Endothelial cell of umbilical vein (primary cell): ENCODE measurements at regions not wholly inside any gene's neighbourhood (a gene's known extent, or its start where the extent isn't known, plus 50 kb on each side); places are given as distances from the start of the nearest gene placed in this dataset.

Source experiments
- BruUV-seq: library from RNA; stranded (reverse); fragments of 400-500 nt; replicated peaks from 2 replicates; lab custom pipeline; 2021; lab: Mats Ljungman, UMichigan
- CTCF ChIA-PET: fragments of 300-600, 350-600 bp; sonication (Branson Sonifier 250); formaldehyde crosslinking; loops from one replicate; lab custom pipeline; 2021; ENCODE audit warnings: antibody characterized with exemption, inconsistent platforms; lab: Charles Lee
- POLR2A ChIA-PET: fragments of 300-600, 350-600 bp; sonication (Branson Sonifier 250); formaldehyde crosslinking; loops from one replicate; lab custom pipeline; 2021; ENCODE audit warnings: antibody characterized with exemption, inconsistent platforms; lab: Charles Lee
- DNase-seq: peaks from one replicate; pipeline ENCODE4 v3.0.0-alpha.2; 2011; ENCODE audit warnings: low read depth, low spot score
- FAIRE-seq: peaks from 2 replicates; lab custom pipeline; 2011; peaks lifted over from hg19 to GRCh38; lab: Jason Lieb, UNC
- H2AFZ ChIP-seq: 2 replicates; pipeline ENCODE4 v1.6.0; 2012; ENCODE audit warnings: low read depth, low read length, control low read depth, inconsistent platforms
- H3K27ac ChIP-seq: 2 replicates; pipeline ENCODE4 v1.5.1; 2011; ENCODE audit warnings: low read depth, mild to moderate bottlenecking, control low read depth, low read length, moderate library complexity; ENCODE audit not compliant: insufficient read depth
- H3K27me3 ChIP-seq, 2 experiments: 2 replicates each; pipeline versions ENCODE4 v1.6.0 to v1.6.1; 2011; ENCODE audit warnings: low read length in 2 of 2, mixed read lengths in 1 of 2; ENCODE audit not compliant: control insufficient read depth in 2 of 2, insufficient read depth in 2 of 2
- H3K36me3 ChIP-seq, 2 experiments: 2 replicates in 1 of 2; 3 replicates in 1 of 2; pipeline ENCODE4 v1.5.1; 2011; ENCODE audit warnings: low read length in 2 of 2, mild to moderate bottlenecking in 1 of 2, moderate library complexity in 1 of 2; ENCODE audit not compliant: control insufficient read depth in 2 of 2, insufficient read depth in 2 of 2; ENCODE audit errors: extremely low read depth in 1 of 2
- H3K4me1 ChIP-seq: 3 replicates; pipeline ENCODE4 v1.5.1; 2011; ENCODE audit warnings: mild to moderate bottlenecking, low read length; ENCODE audit not compliant: control insufficient read depth, insufficient read depth; ENCODE audit errors: extremely low read depth
- H3K4me2 ChIP-seq: 2 replicates; pipeline ENCODE4 v1.6.1; 2011; ENCODE audit warnings: low read length, control low read depth, mixed read lengths; ENCODE audit not compliant: insufficient read depth
- H3K4me3 ChIP-seq, 3 experiments: fragments of 200-600 bp in 1 of 3; sonication (generic), shearing (Covaris generic) in 1 of 3; replicated peaks in 1 of 3; 2 replicates each; pipeline ENCODE4 v1.5.1; 2011 to 2016; ENCODE audit warnings: control low read depth in 3 of 3, low read length in 3 of 3, mild to moderate bottlenecking in 2 of 3, inconsistent platforms in 1 of 3, low read depth in 1 of 3, moderate library complexity in 1 of 3; ENCODE audit not compliant: insufficient read depth in 1 of 3
- H3K79me2 ChIP-seq: 2 replicates; pipeline ENCODE4 v1.6.0; 2012; ENCODE audit warnings: low read length, inconsistent platforms; ENCODE audit not compliant: control insufficient read depth, insufficient read depth
- H3K9ac ChIP-seq: replicated peaks from 2 replicates; pipeline ENCODE3; 2011; ENCODE audit warnings: low read length, control low read depth; ENCODE audit not compliant: insufficient read depth; ENCODE audit errors: extremely low read depth
- H3K9me1 ChIP-seq: replicated peaks from 3 replicates; pipeline ENCODE4 v1.6.0; 2011; ENCODE audit warnings: mild to moderate bottlenecking, low read length; ENCODE audit not compliant: control insufficient read depth, insufficient read depth; ENCODE audit errors: extremely low read depth
- H3K9me3 ChIP-seq: replicated peaks from 2 replicates; pipeline ENCODE4 v1.5.1; 2012; ENCODE audit warnings: low read length, inconsistent platforms; ENCODE audit not compliant: control insufficient read depth, insufficient read depth
- H4K20me1 ChIP-seq: replicated peaks from 2 replicates; pipeline ENCODE3; 2011; ENCODE audit warnings: mild to moderate bottlenecking, low read length; ENCODE audit not compliant: control insufficient read depth, insufficient read depth; ENCODE audit errors: extremely low read depth
- EZH2 ChIP-seq: IDR thresholded peaks from 2 replicates; pipeline ENCODE4 v1.6.1; 2012; ENCODE audit warnings: borderline replicate concordance, low read depth, mild to moderate bottlenecking, moderate library complexity, low read length, inconsistent platforms; ENCODE audit not compliant: severe bottlenecking
- FOS ChIP-seq: IDR thresholded peaks from 2 replicates; pipeline ENCODE4 v1.6.1; 2011; ENCODE audit warnings: mild to moderate bottlenecking, low read length, moderate library complexity, borderline replicate concordance; ENCODE audit not compliant: insufficient read depth
- GATA2 ChIP-seq: IDR thresholded peaks from 2 replicates; pipeline ENCODE4 v1.7.0; 2011; ENCODE audit warnings: low read depth, mild to moderate bottlenecking, moderate library complexity, mixed read lengths, low read length; ENCODE audit not compliant: insufficient read length, insufficient read depth
- JUN ChIP-seq: IDR thresholded peaks from 2 replicates; pipeline ENCODE4 v1.6.1; 2011; ENCODE audit warnings: borderline replicate concordance, low read depth; ENCODE audit not compliant: insufficient read length, insufficient read depth
- MYC ChIP-seq: IDR thresholded peaks from one replicate; pipeline ENCODE4 v1.6.1; 2011; ENCODE audit warnings: mild to moderate bottlenecking, low read depth, low read length
- POLR2A ChIP-seq: IDR thresholded peaks from 2 replicates; pipeline ENCODE4 v1.6.1; 2012; ENCODE audit warnings: low read depth, mild to moderate bottlenecking, control low read depth, low read length
- POLR2AphosphoS5 ChIP-seq: IDR thresholded peaks from 2 replicates; pipeline ENCODE4 v1.6.1; 2012; ENCODE audit warnings: low read depth, mild to moderate bottlenecking, control low read depth, low read length, moderate library complexity; ENCODE audit not compliant: insufficient read depth
- dilution Hi-C: fragments of 300-500 bp; cut with MboI; formaldehyde crosslinking; loops from one replicate; pipeline ENCODE4 v1.15.0; 2019; ENCODE audit warnings: low sequenced_read_pairs; ENCODE audit not compliant: extremely low pct_ligation_motif_present
- intact Hi-C: fragments of 100-400 bp; cut with micrococcal nuclease; formaldehyde crosslinking; loops from one replicate; pipeline ENCODE4 v1.10.0; 2022
- TF ChIP-seq, protein P1 (sequence below), 2 donors: IDR thresholded peaks; 1 replicate in 1 of 2; 2 replicates in 1 of 2; pipeline ENCODE4 v1.5.1; 2011; ENCODE audit warnings: low read length in 2 of 2, mild to moderate bottlenecking in 2 of 2, moderate library complexity in 2 of 2, control low read depth in 1 of 2, inconsistent platforms in 1 of 2, low read depth in 1 of 2; ENCODE audit not compliant: insufficient read depth in 1 of 2; ENCODE audit errors: extremely low read depth in 1 of 2
- TF ChIP-seq, protein P2 (sequence below): IDR thresholded peaks from 2 replicates; pipeline ENCODE4 v1.6.1; 2011; ENCODE audit not compliant: insufficient read depth, insufficient read length

- H3K4me3 ChIP-seq: no peak overlapping the region
- dilution Hi-C loops (no loop called here), intact Hi-C loops (no loop called here)
- no peaks in the 10 kb centered on the region for H3K4me1 ChIP-seq
- no peaks in the 10 kb centered on the region for H3K79me2 ChIP-seq
- peaks cover 0 to 10% of the 10 kb centered on the region in 2 experiments for H3K27me3 ChIP-seq
- H3K9me1 ChIP-seq: no peaks in the 10 kb centered on the region
- no peak overlapping the region for H2AFZ ChIP-seq
- FAIRE-seq (no peak), DNase-seq (no peak)
- CTCF ChIA-PET: interaction anchor here (1.2 kb wide), 1 partner anchor 10 kb away, joined by 3 read pairs; no protein-coding TSS in a partner anchor
- no TSS peak for BruUV-seq
- POLR2A ChIA-PET: no interaction called here
- H3K9me3 ChIP-seq: no peaks in the 10 kb centered on the region
- no peaks in the 10 kb centered on the region for H3K36me3 ChIP-seq
- H4K20me1 ChIP-seq: no peaks in the 10 kb centered on the region
- no peak overlapping the region for H3K27ac ChIP-seq
- no peak overlapping the region for H3K9ac ChIP-seq
- H3K4me2 ChIP-seq: no peak overlapping the region
- TF ChIP-seq, protein P1, sequence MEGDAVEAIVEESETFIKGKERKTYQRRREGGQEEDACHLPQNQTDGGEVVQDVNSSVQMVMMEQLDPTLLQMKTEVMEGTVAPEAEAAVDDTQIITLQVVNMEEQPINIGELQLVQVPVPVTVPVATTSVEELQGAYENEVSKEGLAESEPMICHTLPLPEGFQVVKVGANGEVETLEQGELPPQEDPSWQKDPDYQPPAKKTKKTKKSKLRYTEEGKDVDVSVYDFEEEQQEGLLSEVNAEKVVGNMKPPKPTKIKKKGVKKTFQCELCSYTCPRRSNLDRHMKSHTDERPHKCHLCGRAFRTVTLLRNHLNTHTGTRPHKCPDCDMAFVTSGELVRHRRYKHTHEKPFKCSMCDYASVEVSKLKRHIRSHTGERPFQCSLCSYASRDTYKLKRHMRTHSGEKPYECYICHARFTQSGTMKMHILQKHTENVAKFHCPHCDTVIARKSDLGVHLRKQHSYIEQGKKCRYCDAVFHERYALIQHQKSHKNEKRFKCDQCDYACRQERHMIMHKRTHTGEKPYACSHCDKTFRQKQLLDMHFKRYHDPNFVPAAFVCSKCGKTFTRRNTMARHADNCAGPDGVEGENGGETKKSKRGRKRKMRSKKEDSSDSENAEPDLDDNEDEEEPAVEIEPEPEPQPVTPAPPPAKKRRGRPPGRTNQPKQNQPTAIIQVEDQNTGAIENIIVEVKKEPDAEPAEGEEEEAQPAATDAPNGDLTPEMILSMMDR (IDR thresholded peaks at IDR 0.05; ENCODE audit: extremely low read depth in 1 of 2, insufficient read depth in 1 of 2, low read depth in 1 of 2, low read length in 2 of 2): no peak
- TF ChIP-seq GATA2 (no peak), EZH2 (no peak), FOS (no peak), POLR2AphosphoS5 (no peak), POLR2A (no peak), MYC (no peak), JUN (no peak)
- TF ChIP-seq, protein P2, sequence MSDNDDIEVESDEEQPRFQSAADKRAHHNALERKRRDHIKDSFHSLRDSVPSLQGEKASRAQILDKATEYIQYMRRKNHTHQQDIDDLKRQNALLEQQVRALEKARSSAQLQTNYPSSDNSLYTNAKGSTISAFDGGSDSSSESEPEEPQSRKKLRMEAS: no peak
Observed at GRCh38 chr5:56596155-56596554, 219.2 kb upstream of the MAP3K1 start.
